ENCODE measurements at regions not wholly inside any gene's neighbourhood (a gene's known extent, or its start where the extent isn't known, plus 50 kb on each side); places are given as distances from the start of the nearest gene placed in this dataset.
A peak's percentile ranks its signal among the peaks of the same experiment; 100 is the strongest.

- no peak for DNase-seq (ENCODE audit: low read depth in 4 of 4, low spot score in 1 of 4)
Observed at GRCh38 chr12:97082029-97082428, 175.0 kb downstream of the NEDD1 start.

GRCh38 chr12:97093187-97093683 lies 186.2 kb downstream of the NEDD1 start:
- no peak for DNase-seq (ENCODE audit: low read depth in 4 of 4, low spot score in 1 of 4)

- DNase-seq (ENCODE audit: low read depth in 4 of 4, low spot score in 1 of 4), result no peak
Observed at GRCh38 chr12:97097734-97098133, 190.7 kb downstream of the NEDD1 start.

GRCh38 chr12:97109441-97109840 lies 202.4 kb downstream of the NEDD1 start:
- DNase-seq (ENCODE audit: low read depth in 4 of 4, low spot score in 1 of 4), result no peak

- no peak for DNase-seq (ENCODE audit: low read depth in 4 of 4, low spot score in 1 of 4)
Observed at GRCh38 chr12:97112136-97112535, 205.1 kb downstream of the NEDD1 start.

GRCh38 chr12:97118796-97119375 lies 211.8 kb downstream of the NEDD1 start:
- no peak for DNase-seq (ENCODE audit: low read depth in 4 of 4, low spot score in 1 of 4)

GRCh38 chr12:97127061-97127460 lies 220.0 kb downstream of the NEDD1 start:
- no peak for DNase-seq (ENCODE audit: low read depth in 4 of 4, low spot score in 1 of 4)

- no peak for DNase-seq (ENCODE audit: low read depth in 4 of 4, low spot score in 1 of 4)
Observed at GRCh38 chr12:97131220-97131981, 224.3 kb downstream of the NEDD1 start.

- no peak for DNase-seq (ENCODE audit: low read depth in 4 of 4, low spot score in 1 of 4)
Observed at GRCh38 chr12:97132270-97132669, 225.2 kb downstream of the NEDD1 start.

GRCh38 chr12:97134495-97134894 lies 227.4 kb downstream of the NEDD1 start:
- no peak for DNase-seq (ENCODE audit: low read depth in 4 of 4, low spot score in 1 of 4)

- DNase-seq (ENCODE audit: low read depth in 4 of 4, low spot score in 1 of 4), result no peak
Observed at GRCh38 chr12:97140355-97140754, 233.3 kb downstream of the NEDD1 start.

GRCh38 chr12:97142737-97143410 lies 235.8 kb downstream of the NEDD1 start:
- no peak for DNase-seq (ENCODE audit: low read depth in 4 of 4, low spot score in 1 of 4)

GRCh38 chr12:97148941-97149559 lies 242.0 kb downstream of the NEDD1 start:
- DNase-seq (ENCODE audit: low read depth in 4 of 4, low spot score in 1 of 4), result peak; percentile 2 to 32 (median 16)

- no peak for DNase-seq (ENCODE audit: low read depth in 4 of 4, low spot score in 1 of 4)
Observed at GRCh38 chr12:97151481-97151880, 244.4 kb downstream of the NEDD1 start.

GRCh38 chr12:97159377-97159776 lies 252.3 kb downstream of the NEDD1 start:
- no peak for DNase-seq (ENCODE audit: low read depth in 4 of 4, low spot score in 1 of 4)

- DNase-seq (ENCODE audit: low read depth in 4 of 4, low spot score in 1 of 4), result no peak
Observed at GRCh38 chr12:97160277-97160676, 253.2 kb downstream of the NEDD1 start.

GRCh38 chr12:97162173-97162572 lies 255.1 kb downstream of the NEDD1 start:
- no peak for DNase-seq (ENCODE audit: low read depth in 4 of 4, low spot score in 1 of 4)

GRCh38 chr12:97164936-97165335 lies 257.9 kb downstream of the NEDD1 start:
- DNase-seq (ENCODE audit: low read depth in 4 of 4, low spot score in 1 of 4), result no peak

- no peak for DNase-seq (ENCODE audit: low read depth in 4 of 4, low spot score in 1 of 4)
Observed at GRCh38 chr12:97167598-97167997, 260.5 kb downstream of the NEDD1 start.

GRCh38 chr12:97168804-97169203 lies 261.7 kb downstream of the NEDD1 start:
- DNase-seq (ENCODE audit: low read depth in 4 of 4, low spot score in 1 of 4), result no peak

- no peak for DNase-seq (ENCODE audit: low read depth in 4 of 4, low spot score in 1 of 4)
Observed at GRCh38 chr12:97169889-97170567, 263.0 kb downstream of the NEDD1 start.
